Spleen (tissue), 7 donors: ENCODE measurements at regions not wholly inside any gene's neighbourhood (a gene's known extent, or its start where the extent isn't known, plus 50 kb on each side); places are given as distances from the start of the nearest gene placed in this dataset.

Source experiments
- POLR2AphosphoS5 ChIP-seq, 3 donors: sonication (generic); formaldehyde crosslinking; IDR thresholded peaks; one replicate each; pipeline ENCODE4 v1.5.1; 2017; ENCODE audit warnings: antibody characterized with exemption in 3 of 3
- TF ChIP-seq, protein P1 (sequence below), 11 experiments: fragments of 200-600 bp in 7 of 11; fragments of 450-650 bp in 4 of 11; sonication (generic) in 4 of 11; IDR thresholded peaks in 8 of 11; conservative IDR thresholded peaks in 3 of 11; 1 replicate in 7 of 11; 2 replicates in 4 of 11; pipeline versions ENCODE4 v1.4.0 to v1.8.0; 2016 to 2021; ENCODE audit warnings: antibody characterized with exemption in 11 of 11, inconsistent platforms in 4 of 11, mild to moderate bottlenecking in 1 of 11
- donor health status: DM: no; HTN: no; CAD: no; lungs with moderate emphysema.
- donor health status: DM: no; HTN: no; CAD: no.
- donor health status: DM: no; HTN: no; CAD: no.

DNA sequence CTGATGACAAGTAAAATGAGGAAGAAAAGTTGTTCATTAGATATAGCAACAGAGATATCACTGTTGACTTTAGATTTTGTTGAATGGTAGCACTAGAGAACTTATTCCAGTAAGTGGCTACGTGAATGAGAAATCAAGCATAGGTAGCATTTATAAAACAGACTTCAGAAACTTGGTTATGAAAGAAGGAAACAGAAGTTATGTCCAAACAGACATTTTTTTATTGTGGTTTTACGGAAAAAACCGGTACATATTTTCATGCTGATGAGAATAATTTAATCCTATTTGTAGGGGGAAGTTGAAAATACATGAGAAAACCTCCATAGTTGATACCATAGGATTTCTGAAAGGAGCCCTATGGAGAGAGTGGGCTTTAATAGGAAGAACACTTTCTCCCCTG is 325.7 kb upstream of the SLC10A2 start:
- TF ChIP-seq, protein P1, sequence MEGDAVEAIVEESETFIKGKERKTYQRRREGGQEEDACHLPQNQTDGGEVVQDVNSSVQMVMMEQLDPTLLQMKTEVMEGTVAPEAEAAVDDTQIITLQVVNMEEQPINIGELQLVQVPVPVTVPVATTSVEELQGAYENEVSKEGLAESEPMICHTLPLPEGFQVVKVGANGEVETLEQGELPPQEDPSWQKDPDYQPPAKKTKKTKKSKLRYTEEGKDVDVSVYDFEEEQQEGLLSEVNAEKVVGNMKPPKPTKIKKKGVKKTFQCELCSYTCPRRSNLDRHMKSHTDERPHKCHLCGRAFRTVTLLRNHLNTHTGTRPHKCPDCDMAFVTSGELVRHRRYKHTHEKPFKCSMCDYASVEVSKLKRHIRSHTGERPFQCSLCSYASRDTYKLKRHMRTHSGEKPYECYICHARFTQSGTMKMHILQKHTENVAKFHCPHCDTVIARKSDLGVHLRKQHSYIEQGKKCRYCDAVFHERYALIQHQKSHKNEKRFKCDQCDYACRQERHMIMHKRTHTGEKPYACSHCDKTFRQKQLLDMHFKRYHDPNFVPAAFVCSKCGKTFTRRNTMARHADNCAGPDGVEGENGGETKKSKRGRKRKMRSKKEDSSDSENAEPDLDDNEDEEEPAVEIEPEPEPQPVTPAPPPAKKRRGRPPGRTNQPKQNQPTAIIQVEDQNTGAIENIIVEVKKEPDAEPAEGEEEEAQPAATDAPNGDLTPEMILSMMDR (IDR thresholded peaks at IDR 0.05 in 8 of 11, conservative IDR thresholded peaks at IDR 0.05 in 3 of 11): no peak
- TF ChIP-seq POLR2AphosphoS5 (IDR thresholded peaks at IDR 0.05): no peak
